ENCODE measurements at regions not wholly inside any gene's neighbourhood (a gene's known extent, or its start where the extent isn't known, plus 50 kb on each side); places are given as distances from the start of the nearest gene placed in this dataset.

DNA sequence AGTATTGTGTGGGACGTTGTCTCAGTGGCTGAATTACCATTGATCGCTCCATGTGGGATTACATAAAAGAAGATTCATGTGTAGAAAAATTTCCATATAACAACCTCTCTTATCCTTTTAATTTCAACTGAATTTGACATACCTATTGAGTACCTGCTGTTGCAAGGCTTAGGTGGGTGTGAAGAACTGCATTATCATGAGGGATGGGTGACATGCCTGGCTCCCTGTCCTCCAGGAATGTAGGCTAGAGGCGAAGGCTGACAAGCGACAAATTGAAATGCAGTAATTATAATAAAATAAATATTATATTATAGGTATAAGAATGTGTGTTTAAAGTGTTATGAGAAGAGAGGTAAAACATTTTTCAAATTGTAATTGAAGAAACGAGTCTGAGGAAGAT lies 52.7 kb upstream of the SPESP1 start:
- TF ChIP-seq ZNF317 (CRISPR knock-in tag; IDR thresholded peaks at IDR 0.05; ENCODE audit: borderline replicate concordance, low read depth) (no peak), ESRRA (CRISPR knock-in tag; IDR thresholded peaks at IDR 0.05; ENCODE audit: borderline replicate concordance) (no peak), FOXP1 (CRISPR knock-in tag; IDR thresholded peaks at IDR 0.05; ENCODE audit: borderline replicate concordance) (no peak), GRHL2 (CRISPR knock-in tag; IDR thresholded peaks at IDR 0.05; ENCODE audit: insufficient replicate concordance, severe bottlenecking) (no peak), SP1 (CRISPR knock-in tag; conservative IDR thresholded peaks at IDR 0.05) (no peak), TEAD1 (CRISPR knock-in tag; IDR thresholded peaks at IDR 0.05) (no peak)
- TF ChIP-seq, protein P1, sequence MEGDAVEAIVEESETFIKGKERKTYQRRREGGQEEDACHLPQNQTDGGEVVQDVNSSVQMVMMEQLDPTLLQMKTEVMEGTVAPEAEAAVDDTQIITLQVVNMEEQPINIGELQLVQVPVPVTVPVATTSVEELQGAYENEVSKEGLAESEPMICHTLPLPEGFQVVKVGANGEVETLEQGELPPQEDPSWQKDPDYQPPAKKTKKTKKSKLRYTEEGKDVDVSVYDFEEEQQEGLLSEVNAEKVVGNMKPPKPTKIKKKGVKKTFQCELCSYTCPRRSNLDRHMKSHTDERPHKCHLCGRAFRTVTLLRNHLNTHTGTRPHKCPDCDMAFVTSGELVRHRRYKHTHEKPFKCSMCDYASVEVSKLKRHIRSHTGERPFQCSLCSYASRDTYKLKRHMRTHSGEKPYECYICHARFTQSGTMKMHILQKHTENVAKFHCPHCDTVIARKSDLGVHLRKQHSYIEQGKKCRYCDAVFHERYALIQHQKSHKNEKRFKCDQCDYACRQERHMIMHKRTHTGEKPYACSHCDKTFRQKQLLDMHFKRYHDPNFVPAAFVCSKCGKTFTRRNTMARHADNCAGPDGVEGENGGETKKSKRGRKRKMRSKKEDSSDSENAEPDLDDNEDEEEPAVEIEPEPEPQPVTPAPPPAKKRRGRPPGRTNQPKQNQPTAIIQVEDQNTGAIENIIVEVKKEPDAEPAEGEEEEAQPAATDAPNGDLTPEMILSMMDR (IDR thresholded peaks at IDR 0.05) = no peak
- TF ChIP-seq, protein P2, sequence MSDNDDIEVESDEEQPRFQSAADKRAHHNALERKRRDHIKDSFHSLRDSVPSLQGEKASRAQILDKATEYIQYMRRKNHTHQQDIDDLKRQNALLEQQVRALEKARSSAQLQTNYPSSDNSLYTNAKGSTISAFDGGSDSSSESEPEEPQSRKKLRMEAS (CRISPR knock-in tag; IDR thresholded peaks at IDR 0.05) = no peak
- TF ChIP-seq, protein P3, sequence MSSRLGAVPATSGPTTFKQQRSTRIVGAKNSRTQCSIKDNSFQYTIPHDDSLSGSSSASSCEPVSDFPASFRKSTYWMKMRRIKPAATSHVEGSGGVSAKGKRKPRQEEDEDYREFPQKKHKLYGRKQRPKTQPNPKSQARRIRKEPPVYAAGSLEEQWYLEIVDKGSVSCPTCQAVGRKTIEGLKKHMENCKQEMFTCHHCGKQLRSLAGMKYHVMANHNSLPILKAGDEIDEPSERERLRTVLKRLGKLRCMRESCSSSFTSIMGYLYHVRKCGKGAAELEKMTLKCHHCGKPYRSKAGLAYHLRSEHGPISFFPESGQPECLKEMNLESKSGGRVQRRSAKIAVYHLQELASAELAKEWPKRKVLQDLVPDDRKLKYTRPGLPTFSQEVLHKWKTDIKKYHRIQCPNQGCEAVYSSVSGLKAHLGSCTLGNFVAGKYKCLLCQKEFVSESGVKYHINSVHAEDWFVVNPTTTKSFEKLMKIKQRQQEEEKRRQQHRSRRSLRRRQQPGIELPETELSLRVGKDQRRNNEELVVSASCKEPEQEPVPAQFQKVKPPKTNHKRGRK (CRISPR knock-in tag; IDR thresholded peaks at IDR 0.05; ENCODE audit: borderline replicate concordance) = no peak
- TF ChIP-seq, protein P4, sequence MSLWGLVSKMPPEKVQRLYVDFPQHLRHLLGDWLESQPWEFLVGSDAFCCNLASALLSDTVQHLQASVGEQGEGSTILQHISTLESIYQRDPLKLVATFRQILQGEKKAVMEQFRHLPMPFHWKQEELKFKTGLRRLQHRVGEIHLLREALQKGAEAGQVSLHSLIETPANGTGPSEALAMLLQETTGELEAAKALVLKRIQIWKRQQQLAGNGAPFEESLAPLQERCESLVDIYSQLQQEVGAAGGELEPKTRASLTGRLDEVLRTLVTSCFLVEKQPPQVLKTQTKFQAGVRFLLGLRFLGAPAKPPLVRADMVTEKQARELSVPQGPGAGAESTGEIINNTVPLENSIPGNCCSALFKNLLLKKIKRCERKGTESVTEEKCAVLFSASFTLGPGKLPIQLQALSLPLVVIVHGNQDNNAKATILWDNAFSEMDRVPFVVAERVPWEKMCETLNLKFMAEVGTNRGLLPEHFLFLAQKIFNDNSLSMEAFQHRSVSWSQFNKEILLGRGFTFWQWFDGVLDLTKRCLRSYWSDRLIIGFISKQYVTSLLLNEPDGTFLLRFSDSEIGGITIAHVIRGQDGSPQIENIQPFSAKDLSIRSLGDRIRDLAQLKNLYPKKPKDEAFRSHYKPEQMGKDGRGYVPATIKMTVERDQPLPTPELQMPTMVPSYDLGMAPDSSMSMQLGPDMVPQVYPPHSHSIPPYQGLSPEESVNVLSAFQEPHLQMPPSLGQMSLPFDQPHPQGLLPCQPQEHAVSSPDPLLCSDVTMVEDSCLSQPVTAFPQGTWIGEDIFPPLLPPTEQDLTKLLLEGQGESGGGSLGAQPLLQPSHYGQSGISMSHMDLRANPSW (CRISPR knock-in tag; conservative IDR thresholded peaks at IDR 0.05; ENCODE audit: low read depth) = no peak
- TF ChIP-seq, protein P5, sequence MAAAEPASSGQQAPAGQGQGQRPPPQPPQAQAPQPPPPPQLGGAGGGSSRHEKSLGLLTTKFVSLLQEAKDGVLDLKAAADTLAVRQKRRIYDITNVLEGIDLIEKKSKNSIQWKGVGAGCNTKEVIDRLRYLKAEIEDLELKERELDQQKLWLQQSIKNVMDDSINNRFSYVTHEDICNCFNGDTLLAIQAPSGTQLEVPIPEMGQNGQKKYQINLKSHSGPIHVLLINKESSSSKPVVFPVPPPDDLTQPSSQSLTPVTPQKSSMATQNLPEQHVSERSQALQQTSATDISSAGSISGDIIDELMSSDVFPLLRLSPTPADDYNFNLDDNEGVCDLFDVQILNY (CRISPR knock-in tag; IDR thresholded peaks at IDR 0.05) = no peak
